Activated CD8-positive, alpha-beta T cell treated with anti-CD3 and anti-CD28 coated beads for 36 hours (primary cell): ENCODE measurements at regions not wholly inside any gene's neighbourhood (a gene's known extent, or its start where the extent isn't known, plus 50 kb on each side); places are given as distances from the start of the nearest gene placed in this dataset.

Experiments
- ATAC-seq: fragments of 200-7000 bp; cut with Tn5 transposase; one replicate; pipeline ENCODE4 v1.10.0; 2021; ENCODE audit warnings: mild to moderate bottlenecking, moderate library complexity
- CTCF ChIA-PET: fragments of 350-600 bp; sonication (Branson Sonifier 250); formaldehyde crosslinking; loops from one replicate; lab custom pipeline; 2021; ENCODE audit warnings: antibody characterized with exemption; lab: Charles Lee
- POLR2A ChIA-PET: fragments of 350-600 bp; sonication (Branson Sonifier 250); formaldehyde crosslinking; loops from one replicate; lab custom pipeline; 2021; ENCODE audit warnings: antibody characterized with exemption; lab: Charles Lee
- DNase-seq: peaks from one replicate; pipeline ENCODE4 v3.0.0-alpha.2; 2020
- H3K27ac Mint-ChIP-seq: one replicate; pipeline ENCODE4 v1.8.0; 2021; ENCODE audit warnings: mild to moderate bottlenecking, mixed read lengths
- H3K27me3 Mint-ChIP-seq: one replicate; pipeline ENCODE4 v1.8.0; 2021; ENCODE audit warnings: mixed read lengths
- H3K36me3 Mint-ChIP-seq: one replicate; pipeline ENCODE4 v1.8.0; 2021; ENCODE audit warnings: low read depth, mixed read lengths
- H3K4me1 Mint-ChIP-seq: one replicate; pipeline ENCODE4 v1.8.0; 2021; ENCODE audit warnings: low read depth, mixed read lengths
- H3K4me3 Mint-ChIP-seq: one replicate; pipeline ENCODE4 v1.8.0; 2021; ENCODE audit warnings: mild to moderate bottlenecking, moderate library complexity, mixed read lengths
- H3K9me3 Mint-ChIP-seq: one replicate; pipeline ENCODE4 v1.8.0; 2021; ENCODE audit warnings: mixed read lengths
- CTCF ChIP-seq: fragments of 200-600 bp; IDR thresholded peaks from one replicate; pipeline ENCODE4 v1.8.0; 2022; ENCODE audit warnings: antibody characterized with exemption, mild to moderate bottlenecking
- intact Hi-C: fragments of 100-400 bp; cut with micrococcal nuclease; formaldehyde crosslinking; loops from one replicate; pipeline ENCODE4 v1.10.0; 2022

DNA sequence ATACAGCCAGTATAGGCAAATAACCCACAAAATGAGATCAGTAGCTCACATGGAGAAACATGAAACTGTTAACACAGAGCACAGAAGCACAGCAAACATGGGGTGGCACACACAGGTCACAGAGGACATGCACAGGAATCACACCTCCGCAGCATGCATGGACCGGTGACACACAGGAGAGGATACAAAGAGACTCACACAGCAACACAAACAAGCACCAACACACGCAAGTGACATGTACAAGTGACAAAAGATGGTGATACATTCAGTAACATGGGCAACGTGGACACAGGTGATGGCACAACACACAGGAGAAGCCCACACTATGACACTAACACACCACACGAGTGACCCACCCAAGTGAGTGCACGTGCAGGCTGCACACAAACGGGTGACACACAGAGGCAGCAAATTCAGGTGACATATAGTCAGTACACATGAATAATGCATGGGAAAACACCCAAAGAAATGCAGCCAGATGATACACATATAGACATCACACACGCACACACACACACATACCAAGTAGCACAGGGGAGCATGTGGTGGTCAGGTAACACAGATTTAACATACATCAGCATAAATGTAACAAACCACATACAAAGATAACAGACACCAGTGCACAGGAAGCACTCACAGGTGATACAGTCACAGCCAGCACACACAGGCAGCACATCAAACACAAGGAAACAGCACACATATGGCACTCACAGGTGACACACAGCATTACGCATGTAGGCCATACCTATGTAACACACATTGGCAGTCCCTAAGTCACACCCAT lies 216.0 kb upstream of the SFSWAP start:
- no peak for TF ChIP-seq CTCF
- Mint-ChIP-seq H3K4me3 (no peak overlapping the region), H3K4me1 (peaks cover 7% of the 10 kb centered on the region), H3K27me3 (no peaks in the 10 kb centered on the region), H3K36me3 (no peaks in the 10 kb centered on the region), H3K27ac (no peak overlapping the region), H3K9me3 (no peaks in the 10 kb centered on the region)
- DNase-seq (no peak), ATAC-seq (no peak)
- intact Hi-C loops, result no loop called here
- POLR2A ChIA-PET, result no interaction called here
- CTCF ChIA-PET, result no interaction called here

GRCh38 chr12:131497966-131498365 lies 212.9 kb upstream of the SFSWAP start:
- CTCF ChIA-PET, result no interaction called here
- no peak for ATAC-seq

GRCh38 chr12:131499160-131499863 lies 211.6 kb upstream of the SFSWAP start:
- no peak for TF ChIP-seq CTCF
- no peaks in the 10 kb centered on the region for H3K9me3 Mint-ChIP-seq
- intact Hi-C loops, result no loop called here
- no peak overlapping the region for H3K27ac Mint-ChIP-seq
- peaks cover 7% of the 10 kb centered on the region for H3K4me1 Mint-ChIP-seq
- no peaks in the 10 kb centered on the region for H3K36me3 Mint-ChIP-seq
- peak; percentile 75 for ATAC-seq
- H3K27me3 Mint-ChIP-seq, result no peaks in the 10 kb centered on the region
- ChIA-PET POLR2A (no interaction called here), CTCF (no interaction called here)
- H3K4me3 Mint-ChIP-seq, result no peak overlapping the region
- peak; percentile 48 for DNase-seq

More at GRCh38 chr12:131497966-131498365, 212.9 kb upstream of the SFSWAP start:
- Mint-ChIP-seq H3K27me3 (no peaks in the 10 kb centered on the region), H3K27ac (no peak overlapping the region), H3K9me3 (no peaks in the 10 kb centered on the region), H3K4me3 (no peak overlapping the region), H3K36me3 (no peaks in the 10 kb centered on the region), H3K4me1 (peaks cover 7% of the 10 kb centered on the region)
- DNase-seq, result no peak
- intact Hi-C loops, result no loop called here
- no peak for TF ChIP-seq CTCF
- POLR2A ChIA-PET, result no interaction called here

- no peaks in the 10 kb centered on the region for H3K9me3 Mint-ChIP-seq
- DNase-seq (no peak), ATAC-seq (no peak)
- CTCF ChIA-PET, result no interaction called here
- no peaks in the 10 kb centered on the region for H3K27me3 Mint-ChIP-seq
- intact Hi-C loops, result no loop called here
- no peak for TF ChIP-seq CTCF
- H3K27ac Mint-ChIP-seq, result no peak overlapping the region
- H3K4me3 Mint-ChIP-seq, result no peak overlapping the region
- peaks cover 7% of the 10 kb centered on the region for H3K4me1 Mint-ChIP-seq
- POLR2A ChIA-PET, result no interaction called here
- H3K36me3 Mint-ChIP-seq, result no peaks in the 10 kb centered on the region
Observed at GRCh38 chr12:131499864-131500190, 211.1 kb upstream of the SFSWAP start.

DNA sequence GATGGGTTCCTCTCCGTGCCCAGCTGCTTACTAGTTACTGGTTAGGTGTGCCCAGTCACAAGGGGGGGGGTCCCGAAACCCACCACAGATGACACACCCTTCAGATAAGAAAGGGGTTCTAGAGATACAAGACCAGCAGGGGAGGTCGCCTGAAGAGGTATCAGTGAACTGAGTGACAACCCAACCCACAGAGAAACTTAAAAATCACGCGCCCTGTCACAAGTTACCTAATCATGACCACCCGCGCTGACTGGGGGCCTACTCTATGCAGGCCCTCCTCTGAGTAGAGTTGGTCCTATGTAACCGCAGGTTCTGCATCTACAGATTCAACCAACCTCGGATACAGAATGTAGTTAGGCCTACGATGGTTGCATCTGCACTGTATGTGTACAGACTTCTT lies 210.3 kb upstream of the SFSWAP start:
- no peak for TF ChIP-seq CTCF
- Mint-ChIP-seq H3K9me3 (no peaks in the 10 kb centered on the region), H3K27me3 (no peaks in the 10 kb centered on the region), H3K36me3 (no peaks in the 10 kb centered on the region), H3K4me3 (no peak overlapping the region), H3K27ac (no peak overlapping the region), H3K4me1 (peaks cover 7% of the 10 kb centered on the region)
- ATAC-seq (no peak), DNase-seq (no peak)
- intact Hi-C loops, result no loop called here
- CTCF ChIA-PET, result no interaction called here
- POLR2A ChIA-PET, result no interaction called here
